H9 (cell line): ENCODE measurements at regions not wholly inside any gene's neighbourhood (a gene's known extent, or its start where the extent isn't known, plus 50 kb on each side); places are given as distances from the start of the nearest gene placed in this dataset.

Experiments used
- DNase-seq: peaks from one replicate; pipeline ENCODE4 v3.0.0-alpha.2; 2017
- H2AFZ ChIP-seq: one replicate; pipeline ENCODE4 v1.6.1; 2013; ENCODE audit warnings: mild to moderate bottlenecking, low read length, control low read depth, moderate library complexity
- H2AK5ac ChIP-seq: 2 replicates; pipeline ENCODE4 v1.6.1; 2013; ENCODE audit warnings: low read length, control low read depth, mixed read lengths; ENCODE audit not compliant: insufficient read length
- H2BK120ac ChIP-seq: one replicate; pipeline ENCODE4 v1.6.1; 2013; ENCODE audit warnings: low read depth, mild to moderate bottlenecking, low read length, control low read depth, inconsistent platforms; ENCODE audit not compliant: poor library complexity, severe bottlenecking
- H2BK12ac ChIP-seq: 2 replicates; pipeline ENCODE4 v1.6.1; 2013; ENCODE audit warnings: low read length, control low read depth, mixed read lengths, low read depth; ENCODE audit not compliant: insufficient read length
- H2BK15ac ChIP-seq: 2 replicates; pipeline ENCODE4 v1.6.1; 2013; ENCODE audit warnings: low read depth, low read length, control low read depth
- H2BK20ac ChIP-seq: one replicate; pipeline ENCODE4 v1.6.1; 2013; ENCODE audit warnings: low read depth, mild to moderate bottlenecking, low read length, control low read depth, inconsistent platforms; ENCODE audit not compliant: poor library complexity, severe bottlenecking
- H2BK5ac ChIP-seq: 2 replicates; pipeline ENCODE4 v1.6.1; 2013; ENCODE audit warnings: low read length, control low read depth, mixed read lengths; ENCODE audit not compliant: insufficient read length
- H3K14ac ChIP-seq: 2 replicates; pipeline ENCODE4 v1.6.1; 2013; ENCODE audit warnings: low read length, control low read depth; ENCODE audit not compliant: insufficient read depth
- H3K18ac ChIP-seq: 2 replicates; pipeline ENCODE4 v1.6.1; 2013; ENCODE audit warnings: low read depth, mild to moderate bottlenecking, mixed read lengths, low read length, control low read depth; ENCODE audit not compliant: insufficient read length
- H3K23ac ChIP-seq: 2 replicates; pipeline ENCODE4 v1.6.1; 2013; ENCODE audit warnings: low read length, control low read depth, mixed read lengths, low read depth; ENCODE audit not compliant: insufficient read length
- H3K23me2 ChIP-seq: 2 replicates; pipeline ENCODE4 v1.6.1; 2013; ENCODE audit warnings: low read depth, mild to moderate bottlenecking, mixed read lengths, low read length, control low read depth; ENCODE audit not compliant: insufficient read length, poor library complexity, severe bottlenecking
- H3K27ac ChIP-seq: 2 replicates; pipeline ENCODE4 v1.5.1; 2013; ENCODE audit warnings: low read length, control low read depth, mixed read lengths, low read depth; ENCODE audit not compliant: insufficient read length
- H3K27me3 ChIP-seq: 2 replicates; pipeline ENCODE4 v1.6.1; 2013; ENCODE audit warnings: low read length, control low read depth, inconsistent platforms; ENCODE audit not compliant: insufficient read depth
- H3K4ac ChIP-seq: 2 replicates; pipeline ENCODE4 v1.6.1; 2013; ENCODE audit warnings: low read depth, mild to moderate bottlenecking, control low read depth, inconsistent platforms, low read length, moderate library complexity
- H3K4me1 ChIP-seq: 2 replicates; pipeline ENCODE4 v1.6.1; 2013; ENCODE audit warnings: low read length, control low read depth, inconsistent platforms; ENCODE audit not compliant: insufficient read depth
- H3K4me2 ChIP-seq: 2 replicates; pipeline ENCODE4 v1.6.1; 2013; ENCODE audit warnings: low read length, control low read depth, mixed read lengths; ENCODE audit not compliant: insufficient read length, insufficient read depth
- H3K56ac ChIP-seq: 2 replicates; pipeline ENCODE4 v1.6.1; 2013; ENCODE audit warnings: low read depth, mild to moderate bottlenecking, mixed read lengths, low read length, control low read depth; ENCODE audit not compliant: insufficient read length
- H3K79me1 ChIP-seq: 2 replicates; pipeline ENCODE4 v1.6.1; 2013; ENCODE audit warnings: low read depth, mild to moderate bottlenecking, moderate library complexity, low read length, control low read depth, inconsistent platforms; ENCODE audit not compliant: insufficient read depth, poor library complexity, severe bottlenecking
- H3K79me2 ChIP-seq: 2 replicates; pipeline ENCODE4 v1.6.1; 2013; ENCODE audit warnings: low read length, control low read depth, inconsistent platforms; ENCODE audit not compliant: insufficient read depth
- H3K9ac ChIP-seq: 2 replicates; pipeline ENCODE4 v1.6.1; 2013; ENCODE audit warnings: low read length, control low read depth, mixed read lengths; ENCODE audit not compliant: insufficient read length; ENCODE audit errors: extremely low read depth
- H3K9me3 ChIP-seq: one replicate; pipeline ENCODE4 v1.6.1; 2013; ENCODE audit warnings: low read depth, low read length, inconsistent platforms; ENCODE audit not compliant: control insufficient read depth
- H3T11ph ChIP-seq: one replicate; pipeline ENCODE4 v1.6.1; 2013; ENCODE audit warnings: mild to moderate bottlenecking, low read length, control low read depth, inconsistent platforms
- H4K20me1 ChIP-seq: one replicate; pipeline ENCODE4 v1.6.1; 2013; ENCODE audit not compliant: control insufficient read depth, insufficient read length, insufficient read depth
- H4K5ac ChIP-seq: 2 replicates; pipeline ENCODE4 v1.6.1; 2013; ENCODE audit warnings: low read depth, mild to moderate bottlenecking, mixed read lengths, low read length, control low read depth; ENCODE audit not compliant: insufficient read length
- H4K8ac ChIP-seq: replicated peaks from 2 replicates; pipeline ENCODE4 v1.6.1; 2013; ENCODE audit warnings: low read length, control low read depth, mixed read lengths, low read depth; ENCODE audit not compliant: insufficient read length
- H4K91ac ChIP-seq: 2 replicates; pipeline ENCODE4 v1.6.1; 2013; ENCODE audit warnings: low read depth, mild to moderate bottlenecking, moderate library complexity, mixed read lengths, low read length, control low read depth; ENCODE audit not compliant: insufficient read length
- H3K27ac Mint-ChIP-seq, 3 experiments: 2 replicates in 2 of 3; 3 replicates in 1 of 3; pipeline ENCODE4 v1.8.0; 2020 to 2021; ENCODE audit warnings: mixed read lengths in 3 of 3, mild to moderate bottlenecking in 1 of 3, moderate library complexity in 1 of 3
- H3K27me3 Mint-ChIP-seq: 2 replicates; pipeline ENCODE4 v1.8.0; 2021; ENCODE audit warnings: low read depth, mild to moderate bottlenecking, moderate library complexity, mixed read lengths
- H3K36me3 Mint-ChIP-seq, 3 experiments: 2 replicates in 2 of 3; 3 replicates in 1 of 3; pipeline ENCODE4 v1.8.0; 2020 to 2021; ENCODE audit warnings: low read depth in 3 of 3, mixed read lengths in 3 of 3; ENCODE audit not compliant: insufficient read depth in 1 of 3
- H3K4me1 Mint-ChIP-seq, 2 experiments: 2 replicates each; pipeline ENCODE4 v1.8.0; 2020; ENCODE audit warnings: mixed read lengths in 2 of 2
- H3K4me3 Mint-ChIP-seq, 2 experiments: 2 replicates in 1 of 2; 3 replicates in 1 of 2; pipeline ENCODE4 v1.8.0; 2020 to 2021; ENCODE audit warnings: mild to moderate bottlenecking in 2 of 2, mixed read lengths in 2 of 2, moderate library complexity in 1 of 2
- H3K9me3 Mint-ChIP-seq, 2 experiments: 2 replicates in 1 of 2; 3 replicates in 1 of 2; pipeline ENCODE4 v1.8.0; 2020; ENCODE audit warnings: mild to moderate bottlenecking in 2 of 2, mixed read lengths in 2 of 2, moderate library complexity in 1 of 2
- TF ChIP-seq, protein P1 (sequence below): fragments of 200-600 bp; sonication (generic); conservative IDR thresholded peaks from 3 replicates; pipeline ENCODE4 v1.8.0; 2021; ENCODE audit warnings: antibody characterized with exemption, mild to moderate bottlenecking

DNA sequence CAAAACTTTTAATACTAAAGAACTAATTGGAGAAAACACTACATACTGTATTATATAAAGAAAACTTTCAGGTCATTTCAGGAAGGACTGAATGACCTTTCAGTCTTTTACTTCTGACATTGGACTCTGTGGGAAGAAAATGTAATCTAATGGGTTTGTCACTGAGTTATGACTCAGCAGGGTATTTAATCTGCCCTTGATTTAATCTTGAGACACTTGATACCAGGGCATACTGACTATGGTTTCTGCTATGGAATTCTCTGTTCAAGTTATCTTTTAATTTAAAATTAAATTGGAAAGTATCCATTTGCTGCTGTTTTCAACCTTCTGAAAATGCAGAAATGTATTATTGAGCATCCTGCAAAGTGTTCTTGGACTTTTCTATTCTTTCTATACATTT lies 354.2 kb upstream of the GALNT5 start:
- H2AFZ ChIP-seq, result no peak overlapping the region
- no peak overlapping the region for H2BK20ac ChIP-seq
- H3K79me2 ChIP-seq, result no peaks in the 10 kb centered on the region
- H4K8ac ChIP-seq, result no peak overlapping the region
- H3T11ph ChIP-seq, result no peak overlapping the region
- H3K4me2 ChIP-seq, result no peak overlapping the region
- no peak overlapping the region for H2BK5ac ChIP-seq
- H2AK5ac ChIP-seq, result no peak overlapping the region
- no peak for DNase-seq
- TF ChIP-seq, protein P1, sequence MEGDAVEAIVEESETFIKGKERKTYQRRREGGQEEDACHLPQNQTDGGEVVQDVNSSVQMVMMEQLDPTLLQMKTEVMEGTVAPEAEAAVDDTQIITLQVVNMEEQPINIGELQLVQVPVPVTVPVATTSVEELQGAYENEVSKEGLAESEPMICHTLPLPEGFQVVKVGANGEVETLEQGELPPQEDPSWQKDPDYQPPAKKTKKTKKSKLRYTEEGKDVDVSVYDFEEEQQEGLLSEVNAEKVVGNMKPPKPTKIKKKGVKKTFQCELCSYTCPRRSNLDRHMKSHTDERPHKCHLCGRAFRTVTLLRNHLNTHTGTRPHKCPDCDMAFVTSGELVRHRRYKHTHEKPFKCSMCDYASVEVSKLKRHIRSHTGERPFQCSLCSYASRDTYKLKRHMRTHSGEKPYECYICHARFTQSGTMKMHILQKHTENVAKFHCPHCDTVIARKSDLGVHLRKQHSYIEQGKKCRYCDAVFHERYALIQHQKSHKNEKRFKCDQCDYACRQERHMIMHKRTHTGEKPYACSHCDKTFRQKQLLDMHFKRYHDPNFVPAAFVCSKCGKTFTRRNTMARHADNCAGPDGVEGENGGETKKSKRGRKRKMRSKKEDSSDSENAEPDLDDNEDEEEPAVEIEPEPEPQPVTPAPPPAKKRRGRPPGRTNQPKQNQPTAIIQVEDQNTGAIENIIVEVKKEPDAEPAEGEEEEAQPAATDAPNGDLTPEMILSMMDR, result no peak
- no peak overlapping the region for H2BK15ac ChIP-seq
- H3K9me3 ChIP-seq, result no peaks in the 10 kb centered on the region
- H3K4me1 ChIP-seq, result peaks cover 2% of the 10 kb centered on the region; the same call in 1 of the 2 replicates
- no peak overlapping the region for H4K5ac ChIP-seq
- H3K14ac ChIP-seq, result no peak overlapping the region
- H3K27me3 ChIP-seq, result no peaks in the 10 kb centered on the region
- no peak overlapping the region for H3K27ac ChIP-seq
- no peaks in the 10 kb centered on the region for H3K27me3 Mint-ChIP-seq
- no peaks in the 10 kb centered on the region for H4K20me1 ChIP-seq
- no peaks in the 10 kb centered on the region for H3K23me2 ChIP-seq
- no peaks in the 10 kb centered on the region for H3K79me1 ChIP-seq
- H4K91ac ChIP-seq, result no peak overlapping the region
- no peak overlapping the region for H2BK120ac ChIP-seq
- no peak overlapping the region for H3K27ac Mint-ChIP-seq
- H3K56ac ChIP-seq, result no peak overlapping the region
- H3K36me3 Mint-ChIP-seq, result 0 out of 7 replicates have a peak, but pooled peaks cover 0 to 2% (median 0%) of the 10 kb centered on the region in 3 experiments
- no peak overlapping the region for H3K23ac ChIP-seq
- H2BK12ac ChIP-seq, result no peak overlapping the region
- peaks cover 1 to 6% of the 10 kb centered on the region in 2 experiments; a peak in 3 of 5 replicates for H3K9me3 Mint-ChIP-seq
- H3K4me3 Mint-ChIP-seq, result no peak overlapping the region
- no peak overlapping the region for H3K4ac ChIP-seq
- no peaks in the 10 kb centered on the region for H3K4me1 Mint-ChIP-seq
- no peak overlapping the region for H3K9ac ChIP-seq
- H3K18ac ChIP-seq, result no peak overlapping the region
